Stomach (tissue), 4 donors: ENCODE measurements at regions not wholly inside any gene's neighbourhood (a gene's known extent, or its start where the extent isn't known, plus 50 kb on each side); places are given as distances from the start of the nearest gene placed in this dataset.

Experiments
- EP300 ChIP-seq: sonication (generic); formaldehyde crosslinking; IDR thresholded peaks from one replicate; pipeline ENCODE4 v1.6.1; 2017; ENCODE audit warnings: antibody characterized with exemption
- POLR2A ChIP-seq, 4 donors: fragments of 450-650 bp; IDR thresholded peaks; one replicate each; pipeline ENCODE4 v1.6.1; 2016; ENCODE audit warnings: antibody characterized with exemption in 4 of 4, control low read depth in 2 of 4, mild to moderate bottlenecking in 1 of 4, moderate library complexity in 1 of 4
- POLR2AphosphoS5 ChIP-seq, 3 donors: sonication (generic); formaldehyde crosslinking; IDR thresholded peaks; one replicate each; pipeline ENCODE4 v1.6.1; 2016; ENCODE audit warnings: antibody characterized with exemption in 3 of 3
- TF ChIP-seq, protein P1 (sequence below), 7 experiments: fragments of 450-650 bp in 4 of 7; fragments of 200-600 bp in 3 of 7; sonication (generic) in 3 of 7; IDR thresholded peaks; one replicate each; pipeline ENCODE4 v1.5.1; 2016 to 2019; ENCODE audit warnings: antibody characterized with exemption in 7 of 7, control low read depth in 2 of 7, mild to moderate bottlenecking in 1 of 7

DNA sequence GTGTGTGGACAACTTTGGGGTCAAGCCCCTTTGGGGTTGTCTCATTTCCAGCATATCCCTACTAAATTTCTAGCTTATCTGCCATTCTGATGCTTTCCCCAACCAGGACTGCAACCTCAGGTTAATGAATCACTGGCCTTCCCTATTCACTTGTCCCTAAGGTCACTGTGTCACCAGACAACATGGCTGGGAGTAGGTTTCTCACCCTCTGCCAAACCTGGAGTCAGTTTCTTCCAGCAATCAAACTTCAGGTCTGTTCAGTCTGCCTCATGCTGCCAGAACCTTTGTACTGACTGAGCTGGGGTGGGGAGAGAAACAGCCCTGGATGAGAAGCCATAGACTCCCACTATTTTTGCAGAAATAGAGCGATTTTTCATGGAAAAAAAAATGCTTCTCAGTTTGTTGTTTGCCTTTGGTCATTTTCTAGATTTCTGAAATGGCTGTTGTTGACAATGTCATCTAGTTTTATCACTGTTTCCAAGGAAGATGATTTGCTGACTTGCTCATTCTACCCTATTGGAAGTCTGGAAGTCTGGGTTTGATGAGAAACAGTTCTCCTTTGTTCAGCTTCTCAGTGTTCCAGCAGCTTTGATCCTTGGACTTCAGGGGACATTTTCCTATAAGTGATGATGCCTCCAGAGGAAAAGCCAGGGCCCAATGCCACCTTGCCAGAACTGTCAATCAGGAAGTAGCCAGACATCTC lies 74.8 kb upstream of the IL12A start:
- TF ChIP-seq, protein P1, sequence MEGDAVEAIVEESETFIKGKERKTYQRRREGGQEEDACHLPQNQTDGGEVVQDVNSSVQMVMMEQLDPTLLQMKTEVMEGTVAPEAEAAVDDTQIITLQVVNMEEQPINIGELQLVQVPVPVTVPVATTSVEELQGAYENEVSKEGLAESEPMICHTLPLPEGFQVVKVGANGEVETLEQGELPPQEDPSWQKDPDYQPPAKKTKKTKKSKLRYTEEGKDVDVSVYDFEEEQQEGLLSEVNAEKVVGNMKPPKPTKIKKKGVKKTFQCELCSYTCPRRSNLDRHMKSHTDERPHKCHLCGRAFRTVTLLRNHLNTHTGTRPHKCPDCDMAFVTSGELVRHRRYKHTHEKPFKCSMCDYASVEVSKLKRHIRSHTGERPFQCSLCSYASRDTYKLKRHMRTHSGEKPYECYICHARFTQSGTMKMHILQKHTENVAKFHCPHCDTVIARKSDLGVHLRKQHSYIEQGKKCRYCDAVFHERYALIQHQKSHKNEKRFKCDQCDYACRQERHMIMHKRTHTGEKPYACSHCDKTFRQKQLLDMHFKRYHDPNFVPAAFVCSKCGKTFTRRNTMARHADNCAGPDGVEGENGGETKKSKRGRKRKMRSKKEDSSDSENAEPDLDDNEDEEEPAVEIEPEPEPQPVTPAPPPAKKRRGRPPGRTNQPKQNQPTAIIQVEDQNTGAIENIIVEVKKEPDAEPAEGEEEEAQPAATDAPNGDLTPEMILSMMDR (IDR thresholded peaks at IDR 0.05): no peak
- TF ChIP-seq POLR2AphosphoS5 (IDR thresholded peaks at IDR 0.05): no peak
- no peak for TF ChIP-seq EP300
- no peak for TF ChIP-seq POLR2A (IDR thresholded peaks at IDR 0.05)
